ENCODE measurements at regions not wholly inside any gene's neighbourhood (a gene's known extent, or its start where the extent isn't known, plus 50 kb on each side); places are given as distances from the start of the nearest gene placed in this dataset.
A peak's percentile ranks its signal among the peaks of the same experiment; 100 is the strongest.

GRCh38 chr4:116387937-116388474, 697.4 kb downstream of the TRAM1L1 start:
- Mint-ChIP-seq H3K4me3 (peak overlapping the region in 1 of 3 experiments; percentile 9), H3K27me3 (ENCODE audit: low read depth) (no peaks in the 10 kb centered on the region), H3K4me1 (peaks cover 19% of the 10 kb centered on the region)

DNA sequence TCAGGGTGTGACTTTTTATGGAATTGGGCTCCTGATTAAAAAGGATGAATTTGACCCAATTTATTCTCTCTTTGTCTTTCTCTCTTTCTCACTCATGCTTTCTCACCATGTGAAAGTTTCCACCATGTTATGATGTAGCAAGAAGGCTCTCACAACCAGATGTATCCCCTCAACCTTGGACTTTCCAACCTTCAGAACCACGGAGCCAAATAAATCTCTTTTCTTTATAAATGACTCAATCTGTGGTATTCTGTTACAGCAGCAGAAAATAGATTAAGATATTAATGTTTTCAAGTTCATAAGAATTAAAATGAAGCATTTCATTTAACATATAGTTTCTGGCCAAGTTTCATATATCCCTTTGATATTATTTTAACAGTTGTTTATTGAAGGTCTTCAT, 698.5 kb downstream of the TRAM1L1 start:
- TF ChIP-seq, protein P1, sequence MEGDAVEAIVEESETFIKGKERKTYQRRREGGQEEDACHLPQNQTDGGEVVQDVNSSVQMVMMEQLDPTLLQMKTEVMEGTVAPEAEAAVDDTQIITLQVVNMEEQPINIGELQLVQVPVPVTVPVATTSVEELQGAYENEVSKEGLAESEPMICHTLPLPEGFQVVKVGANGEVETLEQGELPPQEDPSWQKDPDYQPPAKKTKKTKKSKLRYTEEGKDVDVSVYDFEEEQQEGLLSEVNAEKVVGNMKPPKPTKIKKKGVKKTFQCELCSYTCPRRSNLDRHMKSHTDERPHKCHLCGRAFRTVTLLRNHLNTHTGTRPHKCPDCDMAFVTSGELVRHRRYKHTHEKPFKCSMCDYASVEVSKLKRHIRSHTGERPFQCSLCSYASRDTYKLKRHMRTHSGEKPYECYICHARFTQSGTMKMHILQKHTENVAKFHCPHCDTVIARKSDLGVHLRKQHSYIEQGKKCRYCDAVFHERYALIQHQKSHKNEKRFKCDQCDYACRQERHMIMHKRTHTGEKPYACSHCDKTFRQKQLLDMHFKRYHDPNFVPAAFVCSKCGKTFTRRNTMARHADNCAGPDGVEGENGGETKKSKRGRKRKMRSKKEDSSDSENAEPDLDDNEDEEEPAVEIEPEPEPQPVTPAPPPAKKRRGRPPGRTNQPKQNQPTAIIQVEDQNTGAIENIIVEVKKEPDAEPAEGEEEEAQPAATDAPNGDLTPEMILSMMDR (IDR thresholded peaks at IDR 0.05; ENCODE audit: unreplicated experiment in 3 of 3), result no peak
- Mint-ChIP-seq H3K36me3 (ENCODE audit: low read depth) (no peaks in the 10 kb centered on the region), H3K27ac (peak overlapping the region; percentile 55 to 90 (median 84)), H3K4me3 (no peak overlapping the region), H3K4me1 (peaks cover 19% of the 10 kb centered on the region), H3K9me3 (peaks cover 9% of the 10 kb centered on the region), H3K27me3 (ENCODE audit: low read depth) (no peaks in the 10 kb centered on the region)

More at GRCh38 chr4:116387937-116388474, 697.4 kb downstream of the TRAM1L1 start:
- TF ChIP-seq, protein P1 (IDR thresholded peaks at IDR 0.05; ENCODE audit: unreplicated experiment in 3 of 3), result no peak
- Mint-ChIP-seq H3K9me3 (peaks cover 9% of the 10 kb centered on the region), H3K27ac (peak overlapping the region; percentile 84 to 92 (median 90)), H3K36me3 (ENCODE audit: low read depth) (no peaks in the 10 kb centered on the region)

DNA sequence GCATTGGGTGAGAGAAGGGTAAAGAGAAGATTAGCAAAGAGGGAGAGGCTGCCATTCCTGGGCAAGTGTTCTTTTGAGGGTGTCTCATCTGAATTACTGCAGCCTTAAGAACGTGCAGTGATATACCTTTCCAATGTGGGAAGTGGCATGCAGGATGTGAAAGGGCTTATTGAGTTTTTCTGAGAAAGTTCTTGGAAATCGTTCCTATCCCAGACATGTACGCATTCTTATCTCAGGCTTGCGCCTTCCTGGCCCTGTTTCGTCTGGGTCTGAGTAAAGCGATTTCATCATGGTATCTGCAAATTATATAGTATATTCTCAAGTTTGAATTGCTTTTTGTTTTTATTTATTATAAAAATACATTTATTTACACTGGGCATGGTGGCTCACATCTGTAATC, 699.8 kb downstream of the TRAM1L1 start:
- no peaks in the 10 kb centered on the region for H3K27me3 Mint-ChIP-seq (ENCODE audit: low read depth)
- H3K4me1 Mint-ChIP-seq, result peaks cover 19% of the 10 kb centered on the region
- H3K27ac Mint-ChIP-seq, result no peak overlapping the region
- peaks cover 9% of the 10 kb centered on the region for H3K9me3 Mint-ChIP-seq
- no peaks in the 10 kb centered on the region for H3K36me3 Mint-ChIP-seq (ENCODE audit: low read depth)
- TF ChIP-seq, protein P1 (IDR thresholded peaks at IDR 0.05; ENCODE audit: unreplicated experiment in 3 of 3), result no peak
- no peak overlapping the region for H3K4me3 Mint-ChIP-seq

- no peaks in the 10 kb centered on the region for H3K9me3 Mint-ChIP-seq
- no peaks in the 10 kb centered on the region for H3K27me3 Mint-ChIP-seq (ENCODE audit: low read depth)
- no peaks in the 10 kb centered on the region for H3K4me1 Mint-ChIP-seq
- H3K4me3 Mint-ChIP-seq, result no peak overlapping the region
- no peak overlapping the region for H3K27ac Mint-ChIP-seq
- TF ChIP-seq, protein P1 (IDR thresholded peaks at IDR 0.05; ENCODE audit: unreplicated experiment in 3 of 3), result no peak
- no peaks in the 10 kb centered on the region for H3K36me3 Mint-ChIP-seq (ENCODE audit: low read depth)
Measured at GRCh38 chr4:116374815-116375214, 710.6 kb downstream of the TRAM1L1 start.

DNA sequence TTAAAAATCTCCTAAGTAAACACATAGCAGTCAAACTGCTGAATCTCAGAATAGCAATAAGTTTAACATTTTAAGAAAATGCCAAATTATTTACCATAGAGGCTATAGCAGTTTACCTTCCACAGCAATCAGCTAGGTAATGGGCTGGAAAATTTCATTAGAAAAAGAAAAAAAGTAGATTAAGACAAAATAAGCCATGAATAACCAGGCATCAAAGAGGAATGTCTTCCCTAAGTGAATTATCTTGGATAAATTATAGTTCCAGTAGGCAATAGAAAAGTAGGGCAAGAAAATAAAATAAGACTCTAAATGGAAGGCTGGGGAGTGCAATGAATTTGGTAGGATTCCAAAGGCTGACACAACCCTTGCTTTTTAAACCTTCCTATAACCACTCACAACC, 722.8 kb downstream of the TRAM1L1 start:
- H3K4me1 Mint-ChIP-seq, result peaks cover 6% of the 10 kb centered on the region

DNA sequence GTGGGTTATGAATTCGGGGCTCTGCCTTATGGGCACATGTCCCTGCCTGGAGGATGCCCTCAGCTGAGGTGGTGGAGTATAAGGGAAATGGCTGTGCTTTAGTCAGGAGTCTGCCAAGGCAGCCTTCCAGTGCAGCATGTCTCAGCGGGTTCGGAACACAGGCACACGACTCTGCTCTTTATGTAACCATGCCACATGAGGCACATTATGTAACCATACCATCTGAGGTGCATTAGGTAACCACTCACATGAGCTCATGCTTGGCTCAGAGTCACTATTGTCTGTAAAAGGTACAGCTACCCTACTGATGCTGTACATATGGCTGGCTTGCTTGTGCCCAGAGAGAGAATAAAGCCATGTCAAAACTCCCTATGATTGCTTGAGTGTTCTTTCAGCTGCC, 723.6 kb downstream of the TRAM1L1 start:
- H3K4me1 Mint-ChIP-seq, result peaks cover 6% of the 10 kb centered on the region
- no peak overlapping the region for H3K27ac Mint-ChIP-seq
- H3K27me3 Mint-ChIP-seq (ENCODE audit: low read depth), result no peaks in the 10 kb centered on the region
- H3K4me3 Mint-ChIP-seq, result no peak overlapping the region
- H3K36me3 Mint-ChIP-seq (ENCODE audit: low read depth), result no peaks in the 10 kb centered on the region
- TF ChIP-seq, protein P1 (IDR thresholded peaks at IDR 0.05; ENCODE audit: unreplicated experiment in 3 of 3), result no peak
- no peaks in the 10 kb centered on the region for H3K9me3 Mint-ChIP-seq

More for the DNA sequence above, 722.8 kb downstream of the TRAM1L1 start:
- TF ChIP-seq, protein P1 (IDR thresholded peaks at IDR 0.05; ENCODE audit: unreplicated experiment in 3 of 3), result no peak
- Mint-ChIP-seq H3K27me3 (ENCODE audit: low read depth) (no peaks in the 10 kb centered on the region), H3K9me3 (no peaks in the 10 kb centered on the region), H3K4me3 (no peak overlapping the region), H3K27ac (no peak overlapping the region), H3K36me3 (ENCODE audit: low read depth) (no peaks in the 10 kb centered on the region)

Measured in nephron (organoid).